K562 (cell line): ENCODE measurements at regions not wholly inside any gene's neighbourhood (a gene's known extent, or its start where the extent isn't known, plus 50 kb on each side); places are given as distances from the start of the nearest gene placed in this dataset.

Source experiments
- ATAC-seq: fragments of 200-7000 bp; cut with Tn5 transposase; 3 replicates; pipeline ENCODE4 v1.9.1; 2020; ENCODE audit warnings: moderate library complexity
- BruUV-seq: library from RNA; stranded (reverse); fragments of 400-500 nt; replicated peaks from 2 replicates; lab custom pipeline; 2021; lab: Mats Ljungman, UMichigan
- CTCF ChIA-PET: fragments of 300-600 bp; formaldehyde crosslinking; extraction: SDS; loops from one replicate; lab custom pipeline; 2021; ENCODE audit warnings: low intra/inter-chr PET ratio; lab: Yijun Ruan, JAX
- POLR2A ChIA-PET: fragments of 300-600, 350-650 bp; sonication (Branson Sonifier 250); formaldehyde crosslinking; extraction: SDS; loops from one replicate; lab custom pipeline; 2021; ENCODE audit warnings: antibody characterized with exemption, inconsistent platforms; lab: Yijun Ruan, JAX
- DNase-seq, 4 experiments: peaks; one replicate each; pipeline versions ENCODE4 v3.0.0 to v3.0.0-alpha.2; 2011 to 2018; ENCODE audit warnings: low spot score in 3 of 4, mixed read lengths in 3 of 4; ENCODE audit errors: extremely low read depth in 1 of 4
- FAIRE-seq: peaks from 2 replicates; lab custom pipeline; 2011; peaks lifted over from hg19 to GRCh38; lab: Jason Lieb, UNC
- H2AFZ ChIP-seq: 2 replicates; pipeline ENCODE4 v1.6.0; 2011; ENCODE audit warnings: low read depth, low read length, control low read depth, inconsistent platforms
- H3K27ac ChIP-seq: fragments of 200-600 bp; 3 replicates; pipeline ENCODE4 v1.8.0; 2011; ENCODE audit warnings: low read depth, mild to moderate bottlenecking, control low read depth, inconsistent platforms, low read length, moderate library complexity, mixed read lengths; ENCODE audit errors: extremely low read depth
- H3K27me3 ChIP-seq, 2 experiments: fragments of 300-600 bp in 1 of 2; 2 replicates in 1 of 2; 3 replicates in 1 of 2; pipeline versions ENCODE4 v1.6.0 to v1.8.0; 2011; ENCODE audit warnings: inconsistent platforms in 2 of 2, low read length in 2 of 2, mild to moderate bottlenecking in 1 of 2, mixed read lengths in 1 of 2, moderate library complexity in 1 of 2; ENCODE audit not compliant: control insufficient read depth in 2 of 2, insufficient read depth in 2 of 2
- H3K36me3 ChIP-seq: fragments of 300-600 bp; 3 replicates; pipeline ENCODE4 v1.8.0; 2011; ENCODE audit warnings: mild to moderate bottlenecking, low read length, inconsistent platforms; ENCODE audit not compliant: control insufficient read depth, insufficient read depth
- H3K4me1 ChIP-seq, 2 experiments: fragments of 200-600 bp in 1 of 2; replicated peaks in 1 of 2; 2 replicates in 1 of 2; 3 replicates in 1 of 2; pipeline versions ENCODE4 v1.5.1 to v1.8.0; 2011; ENCODE audit warnings: inconsistent platforms in 2 of 2, low read length in 2 of 2, mild to moderate bottlenecking in 1 of 2, mixed read lengths in 1 of 2, moderate library complexity in 1 of 2; ENCODE audit not compliant: control insufficient read depth in 2 of 2, insufficient read depth in 2 of 2
- H3K4me2 ChIP-seq: 2 replicates; pipeline ENCODE4 v1.6.1; 2011; ENCODE audit warnings: low read length, control low read depth, inconsistent platforms, mixed read lengths; ENCODE audit not compliant: insufficient read depth
- H3K4me3 ChIP-seq: fragments of 200-600 bp; sonication (generic), shearing (Covaris generic); 2 replicates; pipeline ENCODE4 v1.5.1; 2016; ENCODE audit warnings: control low read depth, inconsistent platforms
- H3K79me2 ChIP-seq: fragments of 200-600 bp; 3 replicates; pipeline ENCODE4 v1.8.0; 2011; ENCODE audit warnings: low read length, inconsistent platforms; ENCODE audit not compliant: control insufficient read depth, insufficient read depth
- H3K9ac ChIP-seq, 2 experiments: 2 replicates each; pipeline versions ENCODE4 v1.6.0 to v1.6.1; 2011; ENCODE audit warnings: low read depth in 2 of 2, low read length in 2 of 2, control low read depth in 1 of 2, inconsistent platforms in 1 of 2, mild to moderate bottlenecking in 1 of 2, mixed read lengths in 1 of 2; ENCODE audit not compliant: insufficient read depth in 1 of 2
- H3K9me1 ChIP-seq: one replicate; pipeline ENCODE4 v1.6.0; 2011; ENCODE audit warnings: inconsistent platforms, mild to moderate bottlenecking, low read length, moderate library complexity; ENCODE audit not compliant: control insufficient read depth, insufficient read depth
- H3K9me3 ChIP-seq: replicated peaks from 2 replicates; pipeline ENCODE4 v1.5.1; 2011; ENCODE audit warnings: low read depth, low read length, inconsistent platforms; ENCODE audit not compliant: control insufficient read depth, insufficient read depth
- H4K20me1 ChIP-seq: replicated peaks from 2 replicates; pipeline ENCODE4 v1.6.1; 2011; ENCODE audit warnings: low read length, inconsistent platforms, mixed read lengths; ENCODE audit not compliant: control insufficient read depth, insufficient read depth
- CEBPG ChIP-seq, 3 experiments: fragments of 200-800 bp in 1 of 3; sonication (Bioruptor generic) in 1 of 3; sonication (generic) in 1 of 3; formaldehyde crosslinking in 1 of 3; IDR thresholded peaks in 2 of 3; conservative IDR thresholded peaks in 1 of 3; 2 replicates each; pipeline versions ENCODE4 v1.6.1 to v1.8.0; 2016 to 2022; ENCODE audit warnings: missing compliant biosample characterization in 2 of 3, missing genetic modification characterization in 2 of 3, mild to moderate bottlenecking in 1 of 3, missing genetic modification reagents in 1 of 3
- MGA ChIP-seq: fragments of 450-650 bp; IDR thresholded peaks from 2 replicates; pipeline ENCODE4 v1.6.1; 2016; ENCODE audit warnings: mild to moderate bottlenecking, moderate library complexity
- RBM14 ChIP-seq: fragments of 200-400 bp; formaldehyde crosslinking; IDR thresholded peaks from 2 replicates; pipeline ENCODE4 v1.6.1; 2018; ENCODE audit warnings: low read depth, mild to moderate bottlenecking, low read length, moderate library complexity, borderline replicate concordance; ENCODE audit not compliant: insufficient read depth
- TCF15 ChIP-seq: fragments of 250-450 bp; sonication (Bioruptor Pico); IDR thresholded peaks from 2 replicates; pipeline ENCODE4 v1.8.0; 2022; ENCODE audit warnings: moderate library complexity, mild to moderate bottlenecking, inconsistent platforms
- THRAP3 ChIP-seq: fragments of 450-650 bp; IDR thresholded peaks from 2 replicates; pipeline ENCODE4 v1.6.1; 2016; ENCODE audit warnings: mild to moderate bottlenecking, inconsistent platforms, borderline replicate concordance
- ZBTB9 ChIP-seq: fragments of 450-650 bp; formaldehyde crosslinking; IDR thresholded peaks from 2 replicates; pipeline ENCODE4 v1.4.0; 2020; ENCODE audit warnings: mild to moderate bottlenecking, moderate library complexity
- ZNF282 ChIP-seq: sonication (generic); formaldehyde crosslinking; IDR thresholded peaks from 2 replicates; pipeline ENCODE4 v1.8.1; 2023; ENCODE audit warnings: missing genetic modification reagents
- WGBS: fragments of 100-300 bp; shearing (Covaris generic); methylation state at CpG from one replicate; pipeline ENCODE4 v1.1.6; 2016; ENCODE audit warnings: low coverage, mixed read lengths; ENCODE audit not compliant: insufficient coverage; ENCODE audit errors: missing lambda C conversion rate; 5-methylcytosine and 5-hydroxymethylcytosine counted together
- in situ Hi-C: fragments of 300-500 bp; cut with MboI; formaldehyde crosslinking; loops from 4 replicates; pipeline ENCODE4 v1.15.0; 2018; ENCODE audit warnings: inconsistent platforms, mixed read lengths
- intact Hi-C: fragments of 100-400 bp; cut with micrococcal nuclease; formaldehyde crosslinking; loops from 2 replicates; pipeline ENCODE4 v1.14.2; 2022
- TF ChIP-seq, protein P1 (sequence below): IDR thresholded peaks from 2 replicates; pipeline ENCODE4 v1.6.1; 2011; ENCODE audit not compliant: insufficient read length; ENCODE audit errors: extremely low read depth

GRCh38 chr4:81282131-81282530, 67.1 kb upstream of the PRKG2 start:
- in situ Hi-C loops (no loop called here), intact Hi-C loops (no loop called here)
- Histone ChIP-seq H3K9me1 (no peaks in the 10 kb centered on the region), H3K9ac (no peak overlapping the region), H3K9me3 (no peaks in the 10 kb centered on the region), H3K79me2 (no peaks in the 10 kb centered on the region), H2AFZ (no peak overlapping the region), H3K4me3 (no peak overlapping the region), H3K27ac (no peak overlapping the region), H3K27me3 (no peaks in the 10 kb centered on the region), H3K4me2 (no peak overlapping the region), H3K36me3 (no peaks in the 10 kb centered on the region), H4K20me1 (no peaks in the 10 kb centered on the region), H3K4me1 (no peaks in the 10 kb centered on the region)
- ChIA-PET POLR2A (interaction anchor here (0.7 kb wide), 1 partner anchor 21 kb away, joined by 3 read pairs; no protein-coding TSS in a partner anchor), CTCF (no interaction called here)
- FAIRE-seq: no peak
- WGBS: 0% methylated on average over 3 of the region's 3 CpGs
- ATAC-seq: no peak
- BruUV-seq: no TSS peak
- DNase-seq: no peak
- no peak for TF ChIP-seq CEBPG (CRISPR knock-in tag; IDR thresholded peaks at IDR 0.05)
- TF ChIP-seq CEBPG (tag; conservative IDR thresholded peaks at IDR 0.05 in 1 of 2, IDR thresholded peaks at IDR 0.05 in 1 of 2): no peak
- TF ChIP-seq TCF15: no peak
- TF ChIP-seq, protein P1, sequence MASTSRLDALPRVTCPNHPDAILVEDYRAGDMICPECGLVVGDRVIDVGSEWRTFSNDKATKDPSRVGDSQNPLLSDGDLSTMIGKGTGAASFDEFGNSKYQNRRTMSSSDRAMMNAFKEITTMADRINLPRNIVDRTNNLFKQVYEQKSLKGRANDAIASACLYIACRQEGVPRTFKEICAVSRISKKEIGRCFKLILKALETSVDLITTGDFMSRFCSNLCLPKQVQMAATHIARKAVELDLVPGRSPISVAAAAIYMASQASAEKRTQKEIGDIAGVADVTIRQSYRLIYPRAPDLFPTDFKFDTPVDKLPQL: no peak
- no peak for TF ChIP-seq MGA
- TF ChIP-seq ZBTB9: no peak
- TF ChIP-seq RBM14: no peak
- no peak for TF ChIP-seq THRAP3
- no peak for TF ChIP-seq ZNF282
